ENCODE measurements at regions not wholly inside any gene's neighbourhood (a gene's known extent, or its start where the extent isn't known, plus 50 kb on each side); places are given as distances from the start of the nearest gene placed in this dataset.
A peak's percentile ranks its signal among the peaks of the same experiment; 100 is the strongest.

- TF ChIP-seq CTCF (conservative IDR thresholded peaks at IDR 0.05 in 1 of 2, IDR thresholded peaks at IDR 0.05 in 1 of 2; ENCODE audit: extremely low read depth in 1 of 2, insufficient read depth in 1 of 2, low read depth in 1 of 2, low read length in 2 of 2) (peak; percentile 28 to 37), EZH2 (IDR thresholded peaks at IDR 0.05; ENCODE audit: borderline replicate concordance, low read length) (no peak)
Observed at GRCh38 chr5:10145923-10146401, 103.7 kb downstream of the ATPSCKMT start.

Measured in mammary epithelial cell (primary cell).